ENCODE measurements at regions not wholly inside any gene's neighbourhood (a gene's known extent, or its start where the extent isn't known, plus 50 kb on each side); places are given as distances from the start of the nearest gene placed in this dataset.
"Not testable (repeated sequence)": the region's sequence is repeated elsewhere in the genome, so short reads cannot be mapped to it uniquely, and the experiment has no call there.

DNA sequence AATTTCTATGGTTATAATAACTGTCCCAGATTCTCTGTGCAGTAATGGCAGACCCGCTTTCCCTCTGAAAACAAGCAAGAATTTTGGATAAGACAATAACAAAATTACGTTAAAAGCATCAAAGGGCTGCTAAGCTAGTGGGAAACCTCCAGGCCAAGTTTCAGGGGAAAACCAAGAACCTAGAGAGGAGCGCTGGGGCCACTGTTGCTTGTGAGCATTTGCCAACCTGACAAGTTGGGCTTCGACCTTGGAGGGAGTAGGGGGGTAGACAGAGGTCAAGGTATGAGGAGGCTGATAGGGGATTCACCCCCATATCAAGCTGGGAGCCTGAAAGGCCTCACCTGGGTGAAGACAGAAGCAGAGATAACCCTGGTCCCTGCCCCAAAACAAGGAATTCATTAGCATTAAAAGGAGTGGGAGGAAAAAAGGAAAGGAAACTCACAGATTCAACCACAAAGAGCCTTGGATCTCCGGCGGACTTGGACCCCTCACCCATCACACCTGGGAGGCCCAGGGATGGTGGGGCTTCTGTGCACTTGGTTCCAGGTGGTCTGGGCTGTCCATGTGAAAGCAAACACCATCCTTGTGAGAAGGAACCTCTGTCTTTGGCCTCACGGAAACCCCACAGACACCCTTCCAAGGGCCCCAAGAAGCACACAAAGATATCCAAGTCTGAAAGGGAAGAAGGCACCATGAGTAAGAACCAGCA lies 259.9 kb downstream of the GOLGA6L6 start:
- not testable (repeated sequence) for TF ChIP-seq NFRKB (IDR thresholded peaks at IDR 0.05); BHLHE40 (IDR thresholded peaks at IDR 0.05; ENCODE audit: borderline replicate concordance); L3MBTL2 (conservative IDR thresholded peaks at IDR 0.05); FOXM1 (IDR thresholded peaks at IDR 0.05; ENCODE audit: borderline replicate concordance); ARNT (IDR thresholded peaks at IDR 0.05); FOXK2 (IDR thresholded peaks at IDR 0.05)

Data from HEK293T (cell line).